Mucosa of descending colon (tissue), 3 donors: ENCODE measurements at regions not wholly inside any gene's neighbourhood (a gene's known extent, or its start where the extent isn't known, plus 50 kb on each side); places are given as distances from the start of the nearest gene placed in this dataset.

Experiments used
- ATAC-seq: fragments of 200-7000 bp; cut with Tn5 transposase; one replicate; pipeline ENCODE4 v1.9.1; 2020; ENCODE audit warnings: mild to moderate bottlenecking, moderate library complexity
- DNase-seq, 3 donors: peaks; one replicate each; pipeline ENCODE4 v3.0.0-alpha.2; 2020
- H3K36me3 ChIP-seq: fragments of 200-600 bp; one replicate; pipeline ENCODE4 v1.8.0; 2021; ENCODE audit warnings: low read depth, mild to moderate bottlenecking
- H3K4me1 ChIP-seq: fragments of 200-600 bp; one replicate; pipeline ENCODE4 v1.8.0; 2021; ENCODE audit warnings: low read depth, mild to moderate bottlenecking
- H3K4me3 ChIP-seq: fragments of 200-600 bp; one replicate; pipeline ENCODE4 v1.8.0; 2021; ENCODE audit warnings: mild to moderate bottlenecking
- H3K9me3 ChIP-seq: fragments of 200-600 bp; one replicate; pipeline ENCODE4 v1.8.0; 2021; ENCODE audit warnings: mild to moderate bottlenecking
- intact Hi-C, 2 donors: fragments of 100-400 bp; cut with DNase I in 1 of 2; cut with micrococcal nuclease in 1 of 2; formaldehyde crosslinking; loops; one replicate each; pipeline versions ENCODE4 v1.11.0 to v1.11.1; 2022; cut with DNase I, micrococcal nuclease
- TF ChIP-seq, protein P1 (sequence below): fragments of 200-600 bp; IDR thresholded peaks from one replicate; pipeline ENCODE4 v1.8.0; 2022; ENCODE audit warnings: antibody characterized with exemption, mild to moderate bottlenecking
- donor health status: DM: no; HTN: no; CAD: no; lungs with moderate emphysema.
- donor health status: DM: no; HTN: no; CAD: no.
- donor health status: DM: no; HTN: yes; CAD: no.

DNA sequence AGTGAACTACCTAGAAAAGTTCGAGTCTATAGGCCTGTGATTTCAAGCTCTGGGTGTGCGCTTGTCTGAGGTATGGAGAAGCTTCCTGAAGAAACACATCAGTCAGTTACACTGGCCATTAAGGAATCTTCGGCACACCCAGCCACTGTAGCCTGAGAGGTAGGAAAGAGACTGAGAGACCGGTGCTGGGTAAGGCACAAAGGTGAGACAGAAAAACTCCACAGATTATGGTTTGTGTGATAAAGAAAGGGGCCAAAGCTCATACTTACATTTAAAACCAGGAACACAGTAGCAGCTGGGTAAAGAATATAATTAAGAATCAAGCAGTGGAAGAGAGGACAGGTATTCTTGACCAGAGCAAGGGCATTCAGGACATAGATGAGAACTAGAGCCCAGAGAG is 74.8 kb upstream of the TTC29 start:
- Histone ChIP-seq H3K4me1 (no peaks in the 10 kb centered on the region), H3K36me3 (no peaks in the 10 kb centered on the region), H3K9me3 (no peaks in the 10 kb centered on the region), H3K4me3 (no peak overlapping the region)
- DNase-seq (no peak), ATAC-seq (no peak)
- intact Hi-C loops = no loop called here
- TF ChIP-seq, protein P1, sequence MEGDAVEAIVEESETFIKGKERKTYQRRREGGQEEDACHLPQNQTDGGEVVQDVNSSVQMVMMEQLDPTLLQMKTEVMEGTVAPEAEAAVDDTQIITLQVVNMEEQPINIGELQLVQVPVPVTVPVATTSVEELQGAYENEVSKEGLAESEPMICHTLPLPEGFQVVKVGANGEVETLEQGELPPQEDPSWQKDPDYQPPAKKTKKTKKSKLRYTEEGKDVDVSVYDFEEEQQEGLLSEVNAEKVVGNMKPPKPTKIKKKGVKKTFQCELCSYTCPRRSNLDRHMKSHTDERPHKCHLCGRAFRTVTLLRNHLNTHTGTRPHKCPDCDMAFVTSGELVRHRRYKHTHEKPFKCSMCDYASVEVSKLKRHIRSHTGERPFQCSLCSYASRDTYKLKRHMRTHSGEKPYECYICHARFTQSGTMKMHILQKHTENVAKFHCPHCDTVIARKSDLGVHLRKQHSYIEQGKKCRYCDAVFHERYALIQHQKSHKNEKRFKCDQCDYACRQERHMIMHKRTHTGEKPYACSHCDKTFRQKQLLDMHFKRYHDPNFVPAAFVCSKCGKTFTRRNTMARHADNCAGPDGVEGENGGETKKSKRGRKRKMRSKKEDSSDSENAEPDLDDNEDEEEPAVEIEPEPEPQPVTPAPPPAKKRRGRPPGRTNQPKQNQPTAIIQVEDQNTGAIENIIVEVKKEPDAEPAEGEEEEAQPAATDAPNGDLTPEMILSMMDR = no peak

DNA sequence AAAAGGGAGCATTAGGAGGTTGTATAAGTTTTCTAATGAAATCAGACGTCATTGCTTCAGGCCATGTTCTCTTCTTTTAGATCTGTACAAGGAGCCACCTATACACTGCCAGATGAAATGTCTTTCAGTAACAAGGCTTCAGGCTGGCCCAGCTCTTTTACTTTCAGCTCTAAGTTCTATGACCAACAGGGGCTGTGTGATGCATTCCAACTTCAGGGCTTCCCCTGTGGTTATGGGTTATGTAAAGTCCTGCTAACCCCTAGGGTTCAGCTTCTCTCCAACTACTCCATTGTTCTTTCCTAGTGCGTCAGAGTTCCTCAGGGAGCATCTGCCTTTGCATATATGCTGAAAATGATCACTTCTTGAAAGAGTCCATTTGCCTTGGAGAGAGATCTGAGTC is 79.4 kb upstream of the TTC29 start:
- ATAC-seq = no peak
- TF ChIP-seq, protein P1 = no peak
- Histone ChIP-seq H3K36me3 (no peaks in the 10 kb centered on the region), H3K9me3 (no peaks in the 10 kb centered on the region), H3K4me1 (no peaks in the 10 kb centered on the region), H3K4me3 (no peak overlapping the region)
- DNase-seq = no peak
- intact Hi-C loops = no loop called here

DNA sequence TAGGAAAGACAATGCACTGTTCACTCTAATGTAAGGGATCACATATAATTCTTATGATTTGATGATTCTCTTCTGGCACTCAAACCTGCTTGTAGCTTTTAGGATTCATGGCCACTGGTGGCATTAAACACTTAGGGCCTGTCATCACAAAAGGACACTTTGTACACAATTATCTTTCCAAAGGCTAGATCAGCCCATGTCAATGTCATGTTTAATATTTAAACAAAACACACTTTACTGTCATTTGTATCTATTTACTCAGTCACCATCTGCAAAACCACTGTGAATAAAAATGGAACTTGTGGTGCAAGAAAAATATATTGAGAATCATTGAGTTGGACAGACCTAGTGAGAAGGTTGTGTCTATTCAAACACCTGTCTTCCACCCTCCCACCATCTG is 83.6 kb upstream of the TTC29 start:
- ATAC-seq = no peak

DNA sequence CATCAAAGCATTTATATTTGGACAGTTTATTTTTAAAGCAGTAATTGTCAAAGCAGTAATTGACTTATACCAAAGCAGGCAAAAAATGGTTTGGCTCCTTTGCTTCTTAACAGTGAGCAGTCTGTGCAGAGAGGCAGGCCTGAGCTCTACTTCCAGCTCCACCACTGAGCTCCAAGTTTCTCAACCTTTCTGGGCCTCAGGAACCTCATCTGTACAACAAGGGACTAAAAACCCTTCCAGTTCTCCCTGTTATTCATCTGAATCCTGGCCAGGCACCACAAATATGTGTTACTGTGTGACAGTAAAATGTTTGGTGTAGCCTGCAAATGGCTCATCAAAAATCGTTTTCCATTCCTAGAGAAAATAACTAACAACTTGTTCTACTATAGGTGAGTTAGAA is 88.7 kb upstream of the TTC29 start:
- DNase-seq = no peak
- Histone ChIP-seq H3K36me3 (no peaks in the 10 kb centered on the region), H3K9me3 (no peaks in the 10 kb centered on the region), H3K4me3 (no peak overlapping the region), H3K4me1 (no peaks in the 10 kb centered on the region)
- intact Hi-C loops = no loop called here
- ATAC-seq = no peak
- TF ChIP-seq, protein P1 = no peak

More for the DNA sequence above, 83.6 kb upstream of the TTC29 start:
- Histone ChIP-seq H3K36me3 (no peaks in the 10 kb centered on the region), H3K4me1 (no peaks in the 10 kb centered on the region), H3K4me3 (no peak overlapping the region), H3K9me3 (no peaks in the 10 kb centered on the region)
- intact Hi-C loops = no loop called here
- TF ChIP-seq, protein P1 = no peak
- DNase-seq = no peak

DNA sequence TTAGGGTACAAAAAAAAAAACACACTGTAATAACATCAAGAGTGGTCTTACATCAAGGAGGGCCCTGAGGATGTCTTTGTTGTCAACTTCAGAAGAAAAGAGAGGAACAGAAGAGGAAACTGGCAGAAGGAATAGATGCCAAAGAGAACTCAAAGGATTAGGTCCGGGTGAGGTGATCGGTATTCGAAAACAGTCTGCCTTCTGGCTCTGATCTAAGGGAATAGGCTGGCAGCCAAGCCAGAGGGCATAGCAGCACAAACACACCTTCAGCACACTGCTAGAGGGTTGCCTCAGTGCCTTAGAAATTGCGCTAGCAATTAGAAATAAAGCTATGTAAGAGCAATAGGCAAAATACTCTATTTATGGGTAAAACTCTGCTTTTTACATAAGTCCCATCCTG is 91.4 kb upstream of the TTC29 start:
- Histone ChIP-seq H3K9me3 (no peaks in the 10 kb centered on the region), H3K4me3 (no peak overlapping the region), H3K36me3 (no peaks in the 10 kb centered on the region), H3K4me1 (no peaks in the 10 kb centered on the region)
- ATAC-seq (no peak), DNase-seq (no peak)
- TF ChIP-seq, protein P1 = no peak
- intact Hi-C loops = no loop called here

DNA sequence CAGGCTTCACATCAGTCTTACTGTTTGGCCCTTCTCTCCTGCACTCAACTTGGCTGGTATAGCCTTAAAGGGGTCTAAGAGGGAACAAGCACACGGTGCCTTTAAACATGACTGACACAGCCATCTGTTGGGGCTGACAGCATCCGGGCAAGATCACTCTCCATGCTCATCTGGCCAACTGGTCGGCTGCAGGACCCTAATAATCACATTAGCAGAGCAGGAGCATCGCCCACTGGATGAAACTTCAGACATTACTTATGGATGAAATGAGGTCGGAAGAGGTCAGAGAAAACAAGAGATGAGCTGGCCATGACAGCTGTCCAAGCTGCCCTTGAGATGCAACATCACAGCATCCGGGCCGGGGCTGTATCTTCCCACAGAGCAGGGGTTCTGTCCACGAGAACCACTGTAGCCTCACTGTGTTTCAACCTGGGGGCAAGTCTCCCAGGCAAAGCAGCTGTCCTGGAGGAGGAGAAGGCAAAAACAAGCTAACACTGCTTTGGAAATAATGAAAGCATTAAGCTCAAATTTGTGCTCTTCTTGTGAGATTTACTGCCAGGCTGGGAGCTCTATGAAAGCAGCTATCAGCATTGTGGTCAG is 94.4 kb upstream of the TTC29 start:
- Histone ChIP-seq H3K9me3 (no peaks in the 10 kb centered on the region), H3K36me3 (no peaks in the 10 kb centered on the region), H3K4me1 (no peaks in the 10 kb centered on the region), H3K4me3 (no peak overlapping the region)
- ATAC-seq (no peak), DNase-seq (no peak)
- TF ChIP-seq, protein P1 = no peak
- intact Hi-C loops = no loop called here
